Activated T-helper 1 cell treated with anti-CD3 and anti-CD28 coated beads, Interleukin-12 subunit alpha, Interleukin-12 subunit beta, Interleukin-2, Interleukin-4 antibody, amounts not matched to agents 30 ng/mL and 10 ng/mL and 1 ng/mL, durations not matched to agents 14 hours and 24 hours and 36 hours (primary cell): ENCODE measurements at regions not wholly inside any gene's neighbourhood (a gene's known extent, or its start where the extent isn't known, plus 50 kb on each side); places are given as distances from the start of the nearest gene placed in this dataset.

Experiments used
- DNase-seq: peaks from one replicate; pipeline ENCODE4 v3.0.0; 2021; ENCODE audit warnings: low spot score
- H3K27ac Mint-ChIP-seq: one replicate; pipeline ENCODE4 v1.8.0; 2021; ENCODE audit warnings: mild to moderate bottlenecking, mixed read lengths
- H3K27me3 Mint-ChIP-seq: one replicate; pipeline ENCODE4 v1.8.0; 2022; ENCODE audit warnings: mild to moderate bottlenecking, moderate library complexity, mixed read lengths; ENCODE audit not compliant: insufficient read depth
- H3K36me3 Mint-ChIP-seq: one replicate; pipeline ENCODE4 v1.8.0; 2021; ENCODE audit warnings: low read depth, mixed read lengths
- H3K4me1 Mint-ChIP-seq: one replicate; pipeline ENCODE4 v1.8.0; 2021; ENCODE audit warnings: low read depth, mixed read lengths
- H3K4me3 Mint-ChIP-seq: one replicate; pipeline ENCODE4 v1.8.0; 2021; ENCODE audit warnings: mild to moderate bottlenecking, moderate library complexity, mixed read lengths
- H3K9me3 Mint-ChIP-seq: one replicate; pipeline ENCODE4 v1.8.0; 2021; ENCODE audit warnings: mixed read lengths
- intact Hi-C: fragments of 100-400 bp; cut with micrococcal nuclease; formaldehyde crosslinking; loops from one replicate; pipeline ENCODE4 v1.15.1; 2024

- no peak for DNase-seq
- Mint-ChIP-seq H3K27ac (no peak overlapping the region), H3K9me3 (no peaks in the 10 kb centered on the region), H3K4me1 (no peaks in the 10 kb centered on the region), H3K36me3 (no peaks in the 10 kb centered on the region), H3K27me3 (no peaks in the 10 kb centered on the region), H3K4me3 (no peak overlapping the region)
- intact Hi-C loops: no loop called here
Measured at GRCh38 chr6:74860456-74860855, 345.4 kb downstream of the COL12A1 start.

DNA sequence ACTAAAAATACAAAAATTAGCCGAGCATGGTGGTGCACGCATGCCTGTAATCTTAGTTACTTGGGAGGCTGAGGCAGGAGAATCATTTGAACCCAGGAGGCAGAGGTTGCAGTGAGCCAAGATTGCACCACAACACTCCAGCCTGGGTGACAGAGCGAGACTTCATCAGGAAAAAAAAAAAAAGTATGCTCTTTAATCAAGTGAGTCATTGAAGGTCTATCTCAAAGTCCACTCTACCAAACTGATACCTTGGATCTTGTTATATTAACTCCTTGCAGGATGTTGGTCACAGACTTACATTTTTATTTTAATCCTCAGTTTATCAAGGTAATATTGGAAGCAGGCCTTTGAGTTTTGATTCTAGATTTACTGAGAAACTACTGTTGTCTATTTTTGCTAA, 348.7 kb downstream of the COL12A1 start:
- no peaks in the 10 kb centered on the region for H3K27me3 Mint-ChIP-seq
- H3K36me3 Mint-ChIP-seq: no peaks in the 10 kb centered on the region
- intact Hi-C loops: no loop called here
- H3K4me1 Mint-ChIP-seq: no peaks in the 10 kb centered on the region
- no peak overlapping the region for H3K27ac Mint-ChIP-seq
- DNase-seq: no peak
- H3K9me3 Mint-ChIP-seq: no peaks in the 10 kb centered on the region
- no peak overlapping the region for H3K4me3 Mint-ChIP-seq

GRCh38 chr6:74853991-74854390, 351.9 kb downstream of the COL12A1 start:
- intact Hi-C loops: no loop called here
- Mint-ChIP-seq H3K27ac (no peak overlapping the region), H3K4me3 (no peak overlapping the region), H3K36me3 (no peaks in the 10 kb centered on the region), H3K4me1 (no peaks in the 10 kb centered on the region), H3K9me3 (no peaks in the 10 kb centered on the region), H3K27me3 (no peaks in the 10 kb centered on the region)
- no peak for DNase-seq

DNA sequence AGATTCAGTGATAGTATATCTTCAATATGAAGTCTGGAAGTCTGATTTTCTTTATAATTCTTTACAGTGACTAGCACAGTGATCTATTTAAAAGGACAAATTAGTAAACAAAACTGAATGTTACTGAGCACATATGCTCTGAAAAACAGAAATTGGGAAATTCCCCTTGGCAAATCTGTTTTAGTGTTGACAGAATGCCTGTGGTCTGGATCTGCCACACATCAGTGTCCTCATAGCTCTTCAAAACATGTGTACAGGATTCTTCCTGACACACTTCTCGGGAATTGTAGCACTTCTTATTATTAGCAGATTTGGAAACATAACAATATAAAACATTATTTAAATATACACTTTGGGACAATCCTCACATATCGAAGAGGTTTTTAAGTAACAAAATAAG, 354.3 kb downstream of the COL12A1 start:
- no peak overlapping the region for H3K27ac Mint-ChIP-seq

DNA sequence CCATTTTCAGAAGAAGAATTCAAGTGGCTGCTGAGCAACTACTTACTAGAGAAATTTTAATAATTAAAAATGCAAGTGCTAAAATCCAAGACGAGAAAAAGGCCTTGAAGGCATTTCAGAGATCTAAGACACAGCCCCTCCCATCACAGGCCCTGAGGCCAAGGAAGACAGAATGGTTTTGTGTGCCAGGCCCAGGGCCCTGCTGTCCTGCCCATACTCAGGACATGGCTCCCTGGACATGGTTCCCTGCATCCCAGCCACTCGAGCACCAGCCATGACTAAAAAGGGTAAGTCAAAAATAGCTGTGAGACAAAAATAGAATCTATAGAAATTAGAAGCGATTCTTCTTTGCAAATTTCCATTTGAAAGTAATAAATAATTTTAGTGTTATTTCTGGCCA, 364.9 kb downstream of the COL12A1 start:
- no peaks in the 10 kb centered on the region for H3K9me3 Mint-ChIP-seq
- intact Hi-C loops: no loop called here
- DNase-seq: no peak
- no peak overlapping the region for H3K27ac Mint-ChIP-seq
- H3K4me1 Mint-ChIP-seq: no peaks in the 10 kb centered on the region
- H3K36me3 Mint-ChIP-seq: no peaks in the 10 kb centered on the region
- H3K27me3 Mint-ChIP-seq: no peaks in the 10 kb centered on the region
- H3K4me3 Mint-ChIP-seq: no peak overlapping the region

More for the DNA sequence above, 354.3 kb downstream of the COL12A1 start:
- H3K36me3 Mint-ChIP-seq: no peaks in the 10 kb centered on the region
- no peak for DNase-seq
- no peaks in the 10 kb centered on the region for H3K9me3 Mint-ChIP-seq
- H3K4me1 Mint-ChIP-seq: no peaks in the 10 kb centered on the region
- no peaks in the 10 kb centered on the region for H3K27me3 Mint-ChIP-seq
- no peak overlapping the region for H3K4me3 Mint-ChIP-seq
- intact Hi-C loops: no loop called here

DNA sequence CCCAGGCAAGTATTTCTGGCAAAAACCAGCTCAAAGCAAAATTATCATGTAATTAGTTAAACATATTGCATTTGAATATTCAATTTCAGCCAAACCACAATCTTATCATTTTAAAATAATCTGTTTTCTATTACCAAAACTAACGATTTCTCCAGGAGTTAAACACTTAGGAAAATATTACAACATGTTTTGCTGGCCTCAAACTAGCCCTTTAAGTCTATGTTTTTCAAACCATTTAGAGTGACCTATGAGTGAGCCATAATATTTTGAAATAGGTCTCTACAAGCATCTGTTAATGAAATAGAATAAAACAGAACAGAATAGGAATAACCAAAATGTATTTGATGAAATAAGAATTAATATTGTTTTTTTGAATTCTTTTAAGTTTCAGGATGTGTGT, 370.9 kb downstream of the COL12A1 start:
- H3K9me3 Mint-ChIP-seq: no peaks in the 10 kb centered on the region
- H3K27me3 Mint-ChIP-seq: no peaks in the 10 kb centered on the region
- H3K27ac Mint-ChIP-seq: no peak overlapping the region
- H3K36me3 Mint-ChIP-seq: no peaks in the 10 kb centered on the region
- no peaks in the 10 kb centered on the region for H3K4me1 Mint-ChIP-seq
- no peak for DNase-seq
- no peak overlapping the region for H3K4me3 Mint-ChIP-seq
- intact Hi-C loops: no loop called here

GRCh38 chr6:74826263-74826662, 379.6 kb downstream of the COL12A1 start:
- no peak overlapping the region for H3K4me3 Mint-ChIP-seq
- no peaks in the 10 kb centered on the region for H3K4me1 Mint-ChIP-seq
- H3K27me3 Mint-ChIP-seq: no peaks in the 10 kb centered on the region
- peaks cover 3% of the 10 kb centered on the region for H3K9me3 Mint-ChIP-seq
- no peaks in the 10 kb centered on the region for H3K36me3 Mint-ChIP-seq
- no peak for DNase-seq
- H3K27ac Mint-ChIP-seq: no peak overlapping the region
- intact Hi-C loops: no loop called here

DNA sequence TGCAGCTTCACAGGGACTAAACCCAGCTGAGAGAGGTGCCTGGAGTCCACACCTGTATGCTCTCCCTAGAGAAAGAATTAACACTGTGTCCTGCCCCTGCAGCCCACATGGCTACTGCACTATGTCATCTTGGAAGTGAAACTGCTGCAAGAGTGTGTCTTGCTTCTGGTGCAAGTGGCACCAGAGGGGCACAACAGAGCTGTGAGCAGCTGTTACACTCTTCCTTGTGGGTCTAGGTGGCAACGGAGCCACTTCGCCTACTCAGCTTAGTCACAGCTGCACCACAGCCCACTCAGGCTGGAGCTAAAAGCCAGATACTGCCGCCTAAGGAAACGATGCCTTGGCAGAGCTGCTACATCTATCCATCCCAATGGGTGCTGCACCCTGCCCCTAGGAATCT, 391.4 kb downstream of the COL12A1 start:
- intact Hi-C loops: no loop called here
- H3K27me3 Mint-ChIP-seq: no peaks in the 10 kb centered on the region
- no peak for DNase-seq
- H3K9me3 Mint-ChIP-seq: peaks cover 14% of the 10 kb centered on the region
- no peak overlapping the region for H3K27ac Mint-ChIP-seq
- H3K4me1 Mint-ChIP-seq: no peaks in the 10 kb centered on the region
- H3K4me3 Mint-ChIP-seq: no peak overlapping the region
- H3K36me3 Mint-ChIP-seq: no peaks in the 10 kb centered on the region

GRCh38 chr6:74807674-74808073, 398.2 kb downstream of the COL12A1 start:
- Mint-ChIP-seq H3K9me3 (no peaks in the 10 kb centered on the region), H3K27ac (no peak overlapping the region), H3K4me3 (no peak overlapping the region), H3K36me3 (no peaks in the 10 kb centered on the region), H3K4me1 (no peaks in the 10 kb centered on the region), H3K27me3 (no peaks in the 10 kb centered on the region)
- no peak for DNase-seq
- intact Hi-C loops: no loop called here

DNA sequence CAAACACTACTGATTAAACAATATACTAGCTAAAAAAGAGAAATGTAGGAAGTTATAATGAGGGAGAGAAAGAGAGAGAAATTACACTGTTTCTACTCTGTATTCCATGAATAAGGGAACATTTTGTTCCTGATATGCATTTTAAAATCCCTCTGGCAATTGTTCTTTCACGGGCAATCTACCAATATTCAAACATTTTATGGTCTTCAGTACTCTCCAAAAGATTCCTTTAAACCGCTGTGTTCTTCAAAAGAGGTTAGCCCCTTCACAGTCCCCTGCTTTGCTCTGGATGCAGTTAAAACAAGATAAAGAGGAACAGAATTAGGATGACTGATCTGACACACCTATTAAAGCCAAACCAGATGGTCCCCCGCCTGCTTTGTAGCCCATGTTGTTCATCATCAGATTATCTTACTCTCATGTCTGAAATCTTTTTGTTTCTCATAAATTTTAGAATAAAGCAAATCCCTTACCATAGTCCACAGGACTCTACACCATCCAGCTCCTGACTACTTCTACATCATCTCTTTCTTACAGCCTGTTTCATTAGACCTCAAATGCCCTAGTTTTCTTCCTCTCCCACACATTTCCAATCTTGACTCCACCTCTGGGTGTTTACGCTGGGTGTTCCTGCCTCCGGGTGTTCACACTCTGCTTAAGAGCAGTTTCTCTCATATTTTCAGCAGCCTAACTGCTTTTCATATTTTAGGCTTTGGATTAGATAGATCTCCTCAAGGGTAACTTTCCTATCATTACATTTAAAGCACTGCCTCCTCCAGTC, 399.7 kb downstream of the COL12A1 start:
- H3K4me3 Mint-ChIP-seq: no peak overlapping the region
- intact Hi-C loops: no loop called here
- H3K9me3 Mint-ChIP-seq: no peaks in the 10 kb centered on the region
- no peak overlapping the region for H3K27ac Mint-ChIP-seq
- no peaks in the 10 kb centered on the region for H3K4me1 Mint-ChIP-seq
- no peaks in the 10 kb centered on the region for H3K36me3 Mint-ChIP-seq
- DNase-seq: no peak
- no peaks in the 10 kb centered on the region for H3K27me3 Mint-ChIP-seq

DNA sequence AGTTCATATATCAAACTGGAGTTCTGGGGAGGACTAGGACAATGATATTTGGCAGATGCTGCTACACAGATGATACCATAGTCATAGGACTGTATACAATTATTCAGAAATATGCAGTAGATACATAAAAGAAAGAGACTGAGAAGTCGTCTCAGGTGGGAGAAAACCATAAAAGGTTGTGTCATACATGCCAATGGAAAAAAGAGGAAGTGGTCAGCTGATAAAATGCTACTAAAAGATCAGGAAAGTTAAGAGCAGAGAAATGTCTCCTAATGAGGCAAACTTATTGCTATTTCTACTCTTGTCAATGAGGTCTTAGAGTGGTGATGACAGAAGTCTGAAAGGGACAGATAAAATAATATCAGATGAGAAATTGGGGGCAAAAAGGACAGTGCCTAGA, 407.6 kb downstream of the COL12A1 start:
- Mint-ChIP-seq H3K4me1 (no peaks in the 10 kb centered on the region), H3K27ac (no peak overlapping the region), H3K27me3 (no peaks in the 10 kb centered on the region), H3K9me3 (peaks cover 23% of the 10 kb centered on the region), H3K4me3 (no peak overlapping the region), H3K36me3 (no peaks in the 10 kb centered on the region)
- no peak for DNase-seq
- intact Hi-C loops: no loop called here

- no peak for DNase-seq
- no peak overlapping the region for H3K27ac Mint-ChIP-seq
- intact Hi-C loops: no loop called here
- no peaks in the 10 kb centered on the region for H3K27me3 Mint-ChIP-seq
- no peak overlapping the region for H3K4me3 Mint-ChIP-seq
- H3K4me1 Mint-ChIP-seq: no peaks in the 10 kb centered on the region
- no peaks in the 10 kb centered on the region for H3K36me3 Mint-ChIP-seq
- peaks cover 6% of the 10 kb centered on the region for H3K9me3 Mint-ChIP-seq
Measured at GRCh38 chr6:74785236-74785635, 420.6 kb downstream of the COL12A1 start.

DNA sequence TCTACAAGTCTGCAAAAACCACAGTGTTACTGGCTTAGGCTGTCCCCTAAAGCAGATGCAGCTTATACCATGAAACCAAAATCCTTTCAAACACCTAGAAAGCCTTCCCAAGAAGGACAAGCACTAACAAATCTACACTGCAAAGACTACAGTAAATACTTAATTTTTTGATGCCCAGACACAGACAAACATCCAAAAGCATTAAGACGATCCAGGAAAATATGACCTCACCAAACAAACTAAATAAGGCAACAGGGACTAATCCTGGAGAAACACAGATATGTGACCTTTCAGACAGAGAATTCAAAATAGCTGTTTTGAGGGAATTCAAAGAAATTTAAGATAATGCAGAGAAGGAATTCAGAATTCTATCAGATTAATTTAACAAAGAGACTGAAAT, 423.5 kb downstream of the COL12A1 start:
- intact Hi-C loops: no loop called here
- Mint-ChIP-seq H3K27ac (no peak overlapping the region), H3K4me3 (no peak overlapping the region), H3K27me3 (no peaks in the 10 kb centered on the region), H3K9me3 (no peaks in the 10 kb centered on the region), H3K4me1 (no peaks in the 10 kb centered on the region), H3K36me3 (no peaks in the 10 kb centered on the region)
- no peak for DNase-seq

GRCh38 chr6:74780831-74781230, 425.0 kb downstream of the COL12A1 start:
- Mint-ChIP-seq H3K27ac (no peak overlapping the region), H3K9me3 (no peaks in the 10 kb centered on the region), H3K36me3 (no peaks in the 10 kb centered on the region), H3K27me3 (no peaks in the 10 kb centered on the region), H3K4me1 (no peaks in the 10 kb centered on the region), H3K4me3 (no peak overlapping the region)
- intact Hi-C loops: no loop called here
- no peak for DNase-seq
